ENCODE measurements at regions not wholly inside any gene's neighbourhood (a gene's known extent, or its start where the extent isn't known, plus 50 kb on each side); places are given as distances from the start of the nearest gene placed in this dataset.

DNA sequence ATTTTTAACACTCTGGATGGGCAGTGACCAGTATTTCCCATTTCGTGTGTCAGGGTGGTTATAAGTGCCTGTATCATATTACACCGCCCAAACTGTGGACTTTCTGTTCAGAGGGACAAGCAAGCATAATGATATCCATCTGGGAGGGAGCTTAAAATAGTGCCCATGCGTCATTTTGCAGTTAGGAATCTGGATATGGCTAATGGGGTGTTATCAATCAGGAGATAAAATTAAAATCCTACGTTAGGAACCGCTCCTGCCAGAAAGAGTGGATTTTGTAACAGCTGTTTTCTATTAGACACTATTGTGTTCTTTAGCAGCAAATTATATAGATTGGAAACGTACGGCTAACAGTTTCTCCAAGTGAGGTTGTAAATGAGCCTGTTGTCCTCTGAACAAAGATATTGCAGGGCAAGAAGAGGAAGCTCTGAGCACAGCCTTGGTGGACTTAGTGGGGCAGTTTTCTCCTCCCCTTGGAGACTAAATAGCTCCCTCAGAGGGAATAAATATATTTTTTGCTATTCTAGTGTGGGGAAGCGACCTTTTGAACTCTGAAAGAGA is 160.4 kb downstream of the SPATA31D1 start:
- no peak overlapping the region for H3K4me3 ChIP-seq
- no peak for DNase-seq (ENCODE audit: low read depth in 1 of 2, low spot score in 2 of 2)
- H3K4me1 ChIP-seq (replicated peaks): peaks cover 17% of the 10 kb centered on the region
- H3K9me3 ChIP-seq (replicated peaks): no peaks in the 10 kb centered on the region
- no peaks in the 10 kb centered on the region for H3K36me3 ChIP-seq
- H3K27me3 ChIP-seq (replicated peaks): no peaks in the 10 kb centered on the region
- no peak overlapping the region for H3K27ac ChIP-seq

DNA sequence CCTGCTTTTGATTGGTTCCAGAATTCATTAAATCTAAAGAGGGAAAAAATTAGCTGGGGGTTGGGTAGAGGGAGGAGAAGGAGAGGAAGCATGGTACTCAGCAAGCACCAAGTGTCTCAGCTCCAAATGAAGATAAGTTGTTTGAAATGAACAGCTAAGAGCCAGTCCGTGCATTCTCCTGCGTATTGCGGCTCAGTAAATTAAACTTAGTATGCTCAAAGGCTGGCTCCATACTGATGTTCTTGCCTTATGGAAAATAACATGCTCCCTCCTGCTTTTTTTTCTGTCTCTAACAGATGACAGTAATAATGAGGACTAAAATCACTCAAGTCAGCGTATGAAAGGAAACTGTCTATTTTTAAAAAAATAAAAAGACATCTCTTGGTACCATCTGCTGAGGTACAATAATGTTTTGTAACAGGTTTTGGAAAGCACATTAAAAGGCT is 161.0 kb downstream of the SPATA31D1 start:
- no peaks in the 10 kb centered on the region for H3K36me3 ChIP-seq
- H3K27me3 ChIP-seq (replicated peaks): no peaks in the 10 kb centered on the region
- no peak overlapping the region for H3K4me3 ChIP-seq
- H3K9me3 ChIP-seq (replicated peaks): no peaks in the 10 kb centered on the region
- H3K27ac ChIP-seq: no peak overlapping the region
- peaks cover 17% of the 10 kb centered on the region for H3K4me1 ChIP-seq (replicated peaks)
- DNase-seq (ENCODE audit: low read depth in 1 of 2, low spot score in 2 of 2): no peak

DNA sequence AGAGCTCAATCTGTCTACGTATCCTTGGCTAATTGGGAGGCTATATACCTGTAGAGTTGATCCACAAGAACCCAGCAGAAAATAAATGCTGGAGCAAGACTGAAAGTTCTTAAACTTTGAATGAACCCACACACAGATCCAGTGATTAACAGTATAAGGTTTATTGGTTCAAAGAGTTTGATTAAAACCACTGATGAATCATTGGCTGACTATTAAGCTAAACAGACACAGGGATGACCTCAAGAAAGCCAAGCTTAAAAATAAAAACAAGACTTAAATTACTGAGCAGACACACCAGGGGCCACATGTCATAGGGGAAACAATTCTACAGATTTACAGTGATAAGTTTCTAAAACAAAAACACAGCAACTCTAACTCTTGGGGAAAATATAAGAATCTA is 163.6 kb downstream of the SPATA31D1 start:
- no peaks in the 10 kb centered on the region for H3K36me3 ChIP-seq
- no peak overlapping the region for H3K27ac ChIP-seq
- no peak for DNase-seq (ENCODE audit: low read depth in 1 of 2, low spot score in 2 of 2)
- H3K27me3 ChIP-seq (replicated peaks): no peaks in the 10 kb centered on the region
- no peak overlapping the region for H3K4me3 ChIP-seq
- peaks cover 21% of the 10 kb centered on the region for H3K4me1 ChIP-seq (replicated peaks)
- H3K9me3 ChIP-seq (replicated peaks): no peaks in the 10 kb centered on the region

DNA sequence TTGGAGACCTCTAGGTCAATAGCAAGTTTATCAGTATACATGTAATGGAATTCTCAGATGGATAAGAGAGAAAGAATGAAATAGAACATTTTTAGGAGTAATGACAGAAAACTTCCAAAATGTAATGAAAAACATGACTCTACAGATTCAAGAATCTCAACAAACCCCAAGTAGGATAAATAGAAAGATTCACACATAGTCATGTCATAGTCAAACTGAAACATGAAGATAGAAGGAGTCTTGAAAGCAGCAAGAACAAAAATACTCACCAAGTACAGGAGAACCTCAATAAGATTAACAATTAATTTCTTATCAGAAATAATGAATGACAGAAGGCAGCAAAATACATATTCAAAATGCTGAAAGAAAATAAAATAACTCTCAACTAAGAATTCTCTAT is 164.5 kb downstream of the SPATA31D1 start:
- Histone ChIP-seq H3K36me3 (no peaks in the 10 kb centered on the region), H3K4me1 (replicated peaks) (peaks cover 21% of the 10 kb centered on the region), H3K4me3 (no peak overlapping the region), H3K9me3 (replicated peaks) (no peaks in the 10 kb centered on the region), H3K27ac (no peak overlapping the region), H3K27me3 (replicated peaks) (no peaks in the 10 kb centered on the region)
- no peak for DNase-seq (ENCODE audit: low read depth in 1 of 2, low spot score in 2 of 2)

DNA sequence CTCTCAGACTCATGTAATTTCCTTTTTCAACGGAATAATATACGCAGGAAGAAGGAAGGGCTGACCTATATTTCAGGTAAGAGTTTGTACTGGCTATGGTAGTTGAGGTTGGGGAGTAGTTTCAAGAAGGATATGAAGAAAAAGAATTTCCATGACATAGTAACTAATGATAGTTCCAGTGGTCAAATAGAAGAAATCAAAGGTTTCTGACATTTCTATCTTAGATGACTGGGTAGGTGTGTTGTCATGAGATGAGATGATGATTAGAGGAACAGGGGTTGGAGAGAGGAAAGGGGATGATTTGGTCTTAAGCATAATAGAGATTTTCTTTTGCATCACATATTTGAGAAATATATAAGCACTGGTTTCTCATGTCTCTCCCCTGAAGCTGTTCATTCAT is 166.0 kb downstream of the SPATA31D1 start:
- H3K27ac ChIP-seq: no peak overlapping the region
- H3K27me3 ChIP-seq (replicated peaks): no peaks in the 10 kb centered on the region

DNA sequence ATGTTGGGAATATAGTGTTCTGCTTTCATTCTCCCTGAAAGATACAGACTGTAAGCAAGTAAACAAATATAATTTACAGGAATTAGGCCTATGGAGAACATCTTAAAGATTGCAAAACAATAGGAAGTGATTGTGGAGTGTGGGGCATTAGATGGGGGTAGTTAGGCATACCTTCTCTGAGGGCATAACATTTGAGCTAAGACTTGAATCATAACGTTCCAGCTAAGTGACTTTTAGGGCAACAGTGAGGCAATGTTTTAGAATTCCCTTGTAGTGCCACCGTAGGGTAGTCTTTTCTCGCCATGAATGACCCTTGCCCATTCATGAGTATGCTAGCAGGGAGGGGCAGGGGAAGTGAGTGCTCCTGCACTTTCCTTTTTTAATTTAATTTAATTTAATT is 173.3 kb downstream of the SPATA31D1 start:
- H3K27ac ChIP-seq: no peak overlapping the region
- no peaks in the 10 kb centered on the region for H3K36me3 ChIP-seq
- no peak for DNase-seq (ENCODE audit: low read depth in 1 of 2, low spot score in 2 of 2)
- no peak overlapping the region for H3K4me3 ChIP-seq
- peaks cover 3% of the 10 kb centered on the region; the same call in 1 of the 2 replicates for H3K4me1 ChIP-seq (replicated peaks)
- no peaks in the 10 kb centered on the region for H3K27me3 ChIP-seq (replicated peaks)
- H3K9me3 ChIP-seq (replicated peaks): no peaks in the 10 kb centered on the region

More for the DNA sequence above, 166.0 kb downstream of the SPATA31D1 start:
- Histone ChIP-seq H3K9me3 (replicated peaks) (no peaks in the 10 kb centered on the region), H3K4me3 (no peak overlapping the region), H3K4me1 (replicated peaks) (peaks cover 9% of the 10 kb centered on the region; the same call in 1 of the 2 replicates), H3K36me3 (no peaks in the 10 kb centered on the region)
- no peak for DNase-seq (ENCODE audit: low read depth in 1 of 2, low spot score in 2 of 2)

DNA sequence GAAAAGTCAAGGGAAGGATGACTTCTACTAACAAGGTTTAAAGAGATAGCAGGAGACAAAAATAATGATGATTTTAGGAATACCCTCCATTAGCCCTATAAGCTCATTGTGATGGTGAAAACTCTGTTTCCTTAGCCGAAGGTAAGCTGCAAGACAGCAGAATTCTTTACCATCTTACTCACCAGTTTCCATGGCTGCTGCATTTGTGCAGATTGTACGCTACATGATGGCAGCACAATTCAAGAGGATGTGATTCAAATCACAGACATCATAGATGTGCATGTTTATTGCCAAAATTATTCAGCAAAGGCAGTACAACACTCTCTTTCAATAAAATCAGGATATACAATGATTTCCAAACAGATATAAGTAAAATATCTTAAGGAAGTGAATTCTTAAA is 175.6 kb downstream of the SPATA31D1 start:
- Histone ChIP-seq H3K36me3 (no peaks in the 10 kb centered on the region), H3K27ac (no peak overlapping the region), H3K27me3 (replicated peaks) (no peaks in the 10 kb centered on the region), H3K4me1 (replicated peaks) (peaks cover 5% of the 10 kb centered on the region), H3K9me3 (replicated peaks) (no peaks in the 10 kb centered on the region), H3K4me3 (no peak overlapping the region)
- no peak for DNase-seq (ENCODE audit: low read depth in 1 of 2, low spot score in 2 of 2)

DNA sequence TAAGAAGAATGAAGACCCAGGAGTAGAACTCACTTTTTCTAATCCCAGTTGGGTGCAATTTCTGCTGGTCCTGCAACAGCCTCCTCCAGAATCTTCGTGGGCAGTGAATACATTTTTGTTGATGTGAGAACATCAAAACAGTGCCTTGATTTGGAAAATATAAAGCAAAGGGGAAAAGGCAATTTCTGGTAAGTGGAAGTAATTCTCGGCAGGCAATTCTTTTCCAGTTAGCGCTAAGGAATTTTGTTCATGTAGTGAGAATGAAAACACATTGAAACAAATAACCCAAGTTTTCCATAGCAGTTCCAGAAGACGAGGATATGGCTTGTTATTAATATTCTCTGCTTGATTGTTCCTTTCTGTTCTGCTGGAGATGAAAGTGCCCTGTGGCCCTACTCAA is 178.7 kb downstream of the SPATA31D1 start:
- peaks cover 21% of the 10 kb centered on the region for H3K4me1 ChIP-seq (replicated peaks)
- H3K9me3 ChIP-seq (replicated peaks): no peaks in the 10 kb centered on the region
- no peak overlapping the region for H3K27ac ChIP-seq
- no peak overlapping the region for H3K4me3 ChIP-seq
- H3K36me3 ChIP-seq: no peaks in the 10 kb centered on the region
- H3K27me3 ChIP-seq (replicated peaks): no peaks in the 10 kb centered on the region
- DNase-seq (ENCODE audit: low read depth in 1 of 2, low spot score in 2 of 2): no peak

DNA sequence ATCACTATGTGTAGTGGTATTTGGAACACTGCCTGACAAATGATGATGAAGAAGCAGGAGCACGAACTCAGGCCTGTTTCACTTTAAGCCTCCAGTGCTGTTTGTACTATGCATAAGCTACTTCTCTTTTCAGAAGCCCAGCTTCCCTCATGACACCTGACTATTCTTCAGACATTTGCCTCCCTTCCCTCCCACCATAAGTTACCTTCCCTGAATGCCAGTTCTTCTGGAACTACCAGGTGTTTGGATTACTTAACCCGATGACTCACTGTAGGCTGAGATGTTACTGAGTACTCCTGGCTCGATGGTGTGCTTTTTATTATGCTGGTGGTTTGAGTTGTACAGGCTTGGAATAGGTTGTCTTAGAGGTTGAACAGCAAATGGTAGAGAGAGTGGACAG is 180.0 kb downstream of the SPATA31D1 start:
- Histone ChIP-seq H3K27me3 (replicated peaks) (no peaks in the 10 kb centered on the region), H3K9me3 (replicated peaks) (no peaks in the 10 kb centered on the region), H3K4me1 (replicated peaks) (peaks cover 21% of the 10 kb centered on the region), H3K27ac (no peak overlapping the region), H3K4me3 (no peak overlapping the region), H3K36me3 (no peaks in the 10 kb centered on the region)
- DNase-seq (ENCODE audit: low read depth in 1 of 2, low spot score in 2 of 2): no peak

DNA sequence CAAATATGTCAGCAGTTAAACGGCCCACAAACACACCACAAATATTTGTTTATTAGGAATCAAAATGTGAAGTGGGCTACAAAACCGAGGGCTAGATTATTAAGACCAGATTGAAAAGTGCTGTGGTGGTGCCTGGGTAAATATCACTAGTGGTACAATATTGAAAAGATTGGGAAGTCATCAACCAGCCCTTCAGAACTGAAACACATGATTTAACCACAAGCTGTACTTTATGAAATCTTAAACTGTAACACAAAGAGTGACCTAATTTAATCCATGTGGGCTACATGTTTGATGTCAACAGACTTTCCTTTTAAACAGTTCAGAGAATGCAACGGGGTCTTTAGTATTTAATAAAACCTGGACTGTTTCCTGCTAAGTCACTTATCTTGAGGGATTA is 182.3 kb downstream of the SPATA31D1 start:
- H3K27me3 ChIP-seq (replicated peaks): no peaks in the 10 kb centered on the region
- DNase-seq (ENCODE audit: low read depth in 1 of 2, low spot score in 2 of 2): peak in 1 of 2 experiments; percentile 33
- peaks cover 21% of the 10 kb centered on the region for H3K4me1 ChIP-seq (replicated peaks)
- no peaks in the 10 kb centered on the region for H3K36me3 ChIP-seq
- H3K4me3 ChIP-seq: no peak overlapping the region
- H3K9me3 ChIP-seq (replicated peaks): no peaks in the 10 kb centered on the region
- no peak overlapping the region for H3K27ac ChIP-seq

DNA sequence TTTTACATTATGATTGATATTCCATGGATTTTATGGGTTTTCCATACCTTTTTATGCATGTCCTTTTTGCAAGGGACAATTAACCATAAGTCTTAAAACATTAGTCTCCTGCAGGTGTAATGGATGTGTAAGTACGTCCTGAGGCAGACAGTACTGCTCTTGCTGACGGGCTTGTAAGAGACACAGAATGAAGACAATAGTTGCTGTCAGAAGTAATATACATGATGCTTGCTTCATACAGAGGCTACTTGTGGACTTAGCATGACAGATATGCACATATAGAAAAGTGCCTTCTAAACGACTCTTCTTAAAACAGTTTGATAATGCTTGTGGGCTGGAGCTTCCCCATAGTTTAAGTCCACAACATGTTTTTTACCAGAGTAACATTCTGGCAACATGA is 182.7 kb downstream of the SPATA31D1 start:
- no peaks in the 10 kb centered on the region for H3K36me3 ChIP-seq
- DNase-seq (ENCODE audit: low read depth in 1 of 2, low spot score in 2 of 2): no peak
- H3K27me3 ChIP-seq (replicated peaks): no peaks in the 10 kb centered on the region

DNA sequence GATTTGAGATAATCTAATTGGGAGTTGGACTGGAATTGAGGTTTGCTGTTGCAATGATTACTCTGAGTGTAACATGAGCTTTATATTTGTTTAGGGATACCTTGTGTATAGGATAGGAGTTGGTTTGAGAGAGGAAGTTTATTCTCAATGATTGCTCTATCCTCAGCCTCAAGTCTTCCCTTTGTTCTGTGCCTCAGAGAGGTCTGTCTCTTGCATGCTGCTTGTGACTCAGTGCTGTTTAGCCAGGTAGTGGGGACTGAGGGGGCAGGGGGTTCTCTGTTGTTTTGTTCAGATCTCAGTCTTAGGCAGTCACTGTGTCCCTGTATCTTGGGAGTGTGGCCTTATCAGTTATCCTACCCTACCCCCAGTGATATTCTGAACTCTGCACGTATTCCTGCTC is 192.1 kb downstream of the SPATA31D1 start:
- H3K27ac ChIP-seq: no peak overlapping the region
- no peaks in the 10 kb centered on the region for H3K36me3 ChIP-seq
- no peaks in the 10 kb centered on the region for H3K9me3 ChIP-seq (replicated peaks)
- H3K27me3 ChIP-seq (replicated peaks): no peaks in the 10 kb centered on the region
- no peaks in the 10 kb centered on the region for H3K4me1 ChIP-seq (replicated peaks)
- H3K4me3 ChIP-seq: no peak overlapping the region
- DNase-seq (ENCODE audit: low read depth in 1 of 2, low spot score in 2 of 2): no peak

More for the DNA sequence above, 182.7 kb downstream of the SPATA31D1 start:
- Histone ChIP-seq H3K4me3 (no peak overlapping the region), H3K9me3 (replicated peaks) (no peaks in the 10 kb centered on the region), H3K4me1 (replicated peaks) (peaks cover 21% of the 10 kb centered on the region), H3K27ac (no peak overlapping the region)

DNA sequence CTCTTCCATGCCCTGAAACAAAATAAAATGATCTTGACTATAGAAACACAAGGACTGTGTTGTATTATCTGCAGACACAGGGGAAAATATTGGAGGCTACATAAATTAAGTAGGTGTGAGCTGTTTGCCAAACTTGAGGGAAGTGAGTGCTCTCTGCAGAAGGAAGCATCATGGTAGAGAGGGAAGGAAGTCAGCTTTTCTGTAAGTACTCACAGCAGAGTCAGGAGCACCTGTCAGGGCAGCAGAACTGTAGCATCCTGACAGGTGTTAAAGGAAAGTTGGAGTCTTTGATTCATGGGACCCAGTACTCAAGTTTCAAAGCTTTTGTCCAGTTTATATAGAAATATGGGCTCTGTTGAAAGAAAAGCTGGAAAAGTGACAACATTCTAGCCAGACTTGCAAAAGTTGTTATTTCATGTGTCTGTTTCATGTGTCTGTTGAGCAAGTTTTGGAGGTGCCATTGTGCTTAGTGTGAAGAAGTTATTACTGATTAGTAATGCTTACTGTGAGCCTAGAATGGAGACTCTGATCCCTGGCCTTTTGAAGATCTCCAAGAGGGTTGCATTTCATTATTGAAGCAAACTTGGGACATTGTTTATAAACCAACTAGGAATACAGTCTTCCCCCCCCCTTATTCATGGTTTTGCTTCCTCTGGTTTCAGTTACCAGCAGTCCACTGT is 194.7 kb downstream of the SPATA31D1 start:
- H3K4me1 ChIP-seq (replicated peaks): no peaks in the 10 kb centered on the region
- no peak for DNase-seq (ENCODE audit: low read depth in 1 of 2, low spot score in 2 of 2)
- H3K27ac ChIP-seq: no peak overlapping the region
- H3K4me3 ChIP-seq: no peak overlapping the region
- H3K27me3 ChIP-seq (replicated peaks): no peaks in the 10 kb centered on the region
- no peaks in the 10 kb centered on the region for H3K9me3 ChIP-seq (replicated peaks)
- no peaks in the 10 kb centered on the region for H3K36me3 ChIP-seq

DNA sequence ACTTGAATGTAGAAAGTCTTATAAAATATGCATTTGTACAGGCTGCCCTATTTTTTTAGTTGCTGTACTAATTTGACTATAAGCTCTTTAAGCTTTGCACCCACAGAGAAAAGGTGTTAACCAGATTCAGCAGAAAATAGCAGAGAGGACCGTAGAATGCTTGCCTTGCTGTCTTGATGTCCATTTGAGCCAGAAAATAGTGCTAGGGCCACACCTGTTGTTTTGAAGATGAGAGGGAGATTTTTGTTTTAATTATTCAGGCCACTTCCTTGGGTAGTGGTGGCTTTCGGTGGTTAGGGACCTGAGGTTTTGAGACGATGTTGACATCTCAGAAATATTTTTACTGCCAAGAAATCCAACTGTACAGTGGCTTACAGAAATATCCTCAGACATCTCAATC is 196.0 kb downstream of the SPATA31D1 start:
- Histone ChIP-seq H3K36me3 (no peaks in the 10 kb centered on the region), H3K27ac (no peak overlapping the region), H3K4me1 (replicated peaks) (no peaks in the 10 kb centered on the region), H3K4me3 (no peak overlapping the region), H3K9me3 (replicated peaks) (no peaks in the 10 kb centered on the region), H3K27me3 (replicated peaks) (no peaks in the 10 kb centered on the region)
- DNase-seq (ENCODE audit: low read depth in 1 of 2, low spot score in 2 of 2): no peak

DNA sequence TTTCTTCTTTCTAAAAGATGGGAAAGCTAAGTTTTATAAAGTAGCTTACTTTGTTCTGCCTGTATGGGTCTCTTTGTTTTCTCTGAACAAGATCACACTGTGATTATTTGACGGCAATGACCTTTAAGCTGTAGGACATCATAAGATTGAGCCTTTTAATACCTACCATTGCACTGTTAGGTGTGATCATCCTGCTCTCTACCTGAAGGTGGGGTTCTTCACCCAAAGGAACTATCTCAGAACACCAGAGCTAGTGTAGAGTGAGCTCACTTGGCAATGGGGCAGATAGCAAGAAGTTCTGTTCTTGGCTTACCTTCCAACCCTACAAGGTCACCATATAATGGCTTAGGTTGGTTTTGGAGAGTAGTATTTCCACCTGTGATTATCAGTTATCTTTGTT is 200.2 kb downstream of the SPATA31D1 start:
- Histone ChIP-seq H3K4me1 (replicated peaks) (no peaks in the 10 kb centered on the region), H3K36me3 (no peaks in the 10 kb centered on the region), H3K27ac (no peak overlapping the region), H3K9me3 (replicated peaks) (no peaks in the 10 kb centered on the region), H3K27me3 (replicated peaks) (no peaks in the 10 kb centered on the region), H3K4me3 (no peak overlapping the region)
- DNase-seq (ENCODE audit: low read depth in 1 of 2, low spot score in 2 of 2): no peak

All from SJSA1 (cell line).